DND-41 (cell line): ENCODE measurements at regions not wholly inside any gene's neighbourhood (a gene's known extent, or its start where the extent isn't known, plus 50 kb on each side); places are given as distances from the start of the nearest gene placed in this dataset.

Source experiments
- ATAC-seq: fragments of 200-7000 bp; cut with Tn5 transposase; 3 replicates; pipeline ENCODE4 v1.9.1; 2021; ENCODE audit warnings: low read depth; ENCODE audit not compliant: insufficient read depth
- DNase-seq: peaks from one replicate; pipeline ENCODE4 v3.0.0-alpha.2; 2020
- H2AFZ ChIP-seq: 2 replicates; pipeline ENCODE4 v1.6.0; 2012; ENCODE audit warnings: low read depth, low read length
- H3K27ac ChIP-seq: 2 replicates; pipeline ENCODE4 v1.5.1; 2012; ENCODE audit warnings: low read length, inconsistent platforms
- H3K27me3 ChIP-seq: fragments of 200-600 bp; sonication (generic); 2 replicates; pipeline ENCODE4 v1.6.0; 2012; ENCODE audit warnings: low read length, mild to moderate bottlenecking, inconsistent platforms; ENCODE audit not compliant: insufficient read depth, poor library complexity
- H3K36me3 ChIP-seq: 2 replicates; pipeline ENCODE4 v1.5.1; 2012; ENCODE audit warnings: low read length, inconsistent platforms; ENCODE audit not compliant: insufficient read depth
- H3K4me1 ChIP-seq: 2 replicates; pipeline ENCODE4 v1.5.1; 2012; ENCODE audit warnings: mild to moderate bottlenecking, low read length; ENCODE audit not compliant: insufficient read depth
- H3K4me2 ChIP-seq: 2 replicates; pipeline ENCODE4 v1.6.0; 2012; ENCODE audit warnings: mild to moderate bottlenecking, moderate library complexity, low read length, inconsistent platforms; ENCODE audit not compliant: insufficient read depth
- H3K4me3 ChIP-seq, 2 experiments: fragments of 200-600 bp in 1 of 2; shearing (Covaris generic) in 1 of 2; 2 replicates each; pipeline ENCODE4 v1.5.1; 2012 to 2016; ENCODE audit warnings: inconsistent platforms in 2 of 2, low read length in 2 of 2, mild to moderate bottlenecking in 2 of 2, low read depth in 1 of 2, moderate library complexity in 1 of 2
- H3K79me2 ChIP-seq: 2 replicates; pipeline ENCODE4 v1.6.0; 2012; ENCODE audit warnings: low read length, inconsistent platforms; ENCODE audit not compliant: insufficient read depth
- H3K9ac ChIP-seq: 2 replicates; pipeline ENCODE4 v1.6.0; 2012; ENCODE audit warnings: low read depth, mild to moderate bottlenecking, inconsistent platforms, low read length, moderate library complexity
- H3K9me3 ChIP-seq: 2 replicates; pipeline ENCODE4 v1.5.1; 2012; ENCODE audit warnings: low read length, moderate library complexity, mild to moderate bottlenecking, inconsistent platforms; ENCODE audit not compliant: insufficient read depth, severe bottlenecking
- H4K20me1 ChIP-seq: 2 replicates; pipeline ENCODE4 v1.6.0; 2012; ENCODE audit warnings: low read length; ENCODE audit not compliant: insufficient read depth
- EZH2 ChIP-seq: IDR thresholded peaks from 3 replicates; pipeline ENCODE4 v1.6.1; 2012; ENCODE audit warnings: borderline replicate concordance, low read depth, mild to moderate bottlenecking, moderate library complexity, low read length, inconsistent platforms; ENCODE audit not compliant: severe bottlenecking
- TF ChIP-seq, protein P1 (sequence below): IDR thresholded peaks from 2 replicates; pipeline ENCODE4 v1.5.1; 2012; ENCODE audit warnings: borderline replicate concordance, low read length, moderate library complexity, mild to moderate bottlenecking; ENCODE audit not compliant: poor library complexity, severe bottlenecking; ENCODE audit errors: extremely low read depth

DNA sequence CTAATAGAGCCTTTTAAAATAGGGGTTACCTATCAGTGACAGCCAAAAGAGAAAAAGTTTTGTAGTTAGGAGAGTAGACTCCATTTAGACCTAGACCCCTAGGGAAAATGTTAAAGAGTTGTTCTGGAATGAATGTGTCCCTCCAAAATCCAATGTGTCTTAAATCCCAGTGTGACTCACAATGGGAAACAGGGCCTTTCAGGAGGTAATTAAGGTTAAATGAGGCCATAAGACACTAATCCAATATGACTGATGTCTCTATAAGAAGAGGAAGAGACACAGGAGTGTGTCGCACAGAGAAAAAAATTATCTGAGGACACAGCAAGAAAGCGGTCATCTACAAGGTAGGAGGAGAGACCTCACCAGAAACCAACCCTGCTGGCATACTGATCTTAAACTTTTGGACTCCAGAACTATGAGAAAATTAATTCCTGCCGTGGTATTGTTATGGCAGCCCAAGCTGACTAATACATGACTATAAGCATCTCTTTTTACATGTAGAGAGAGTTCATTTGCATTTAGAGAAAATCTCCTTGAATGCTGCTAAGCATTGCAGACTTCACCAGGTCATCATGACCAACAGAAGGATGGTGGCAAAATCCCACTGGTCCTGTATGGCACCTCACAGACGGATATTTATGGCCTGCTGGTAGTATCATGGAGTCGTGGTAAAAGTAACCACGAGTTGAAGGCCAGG, 259.6 kb upstream of the TMTC1 start:
- no peaks in the 10 kb centered on the region for H3K79me2 ChIP-seq

DNA sequence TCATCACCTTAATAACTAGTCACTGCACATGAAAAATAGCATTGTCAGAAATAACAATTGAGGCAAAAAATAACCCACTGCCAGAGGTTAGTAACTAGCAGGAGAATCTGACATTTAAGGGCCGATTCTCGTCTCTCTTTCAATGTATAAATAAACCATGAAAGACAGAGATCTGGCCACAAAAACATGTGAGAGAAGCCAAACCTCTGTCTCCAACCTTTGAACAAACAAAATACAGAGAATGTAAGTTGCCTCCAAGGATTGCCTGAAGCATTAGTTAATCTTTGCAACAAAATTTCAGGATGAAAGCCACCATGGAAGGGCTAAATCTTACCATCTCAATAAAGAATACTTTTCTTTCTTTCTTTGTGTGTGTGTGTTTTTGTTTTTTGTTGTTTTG, 257.4 kb upstream of the TMTC1 start:
- H4K20me1 ChIP-seq = no peaks in the 10 kb centered on the region
- TF ChIP-seq, protein P1, sequence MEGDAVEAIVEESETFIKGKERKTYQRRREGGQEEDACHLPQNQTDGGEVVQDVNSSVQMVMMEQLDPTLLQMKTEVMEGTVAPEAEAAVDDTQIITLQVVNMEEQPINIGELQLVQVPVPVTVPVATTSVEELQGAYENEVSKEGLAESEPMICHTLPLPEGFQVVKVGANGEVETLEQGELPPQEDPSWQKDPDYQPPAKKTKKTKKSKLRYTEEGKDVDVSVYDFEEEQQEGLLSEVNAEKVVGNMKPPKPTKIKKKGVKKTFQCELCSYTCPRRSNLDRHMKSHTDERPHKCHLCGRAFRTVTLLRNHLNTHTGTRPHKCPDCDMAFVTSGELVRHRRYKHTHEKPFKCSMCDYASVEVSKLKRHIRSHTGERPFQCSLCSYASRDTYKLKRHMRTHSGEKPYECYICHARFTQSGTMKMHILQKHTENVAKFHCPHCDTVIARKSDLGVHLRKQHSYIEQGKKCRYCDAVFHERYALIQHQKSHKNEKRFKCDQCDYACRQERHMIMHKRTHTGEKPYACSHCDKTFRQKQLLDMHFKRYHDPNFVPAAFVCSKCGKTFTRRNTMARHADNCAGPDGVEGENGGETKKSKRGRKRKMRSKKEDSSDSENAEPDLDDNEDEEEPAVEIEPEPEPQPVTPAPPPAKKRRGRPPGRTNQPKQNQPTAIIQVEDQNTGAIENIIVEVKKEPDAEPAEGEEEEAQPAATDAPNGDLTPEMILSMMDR = no peak
- TF ChIP-seq EZH2 = no peak
- DNase-seq = no peak
- H3K27me3 ChIP-seq = no peaks in the 10 kb centered on the region
- no peak overlapping the region for H2AFZ ChIP-seq
- no peak overlapping the region for H3K27ac ChIP-seq
- no peak overlapping the region for H3K9ac ChIP-seq
- H3K4me3 ChIP-seq = no peak overlapping the region
- H3K36me3 ChIP-seq = no peaks in the 10 kb centered on the region
- no peak overlapping the region for H3K4me2 ChIP-seq
- no peak for ATAC-seq
- no peaks in the 10 kb centered on the region for H3K79me2 ChIP-seq
- no peaks in the 10 kb centered on the region for H3K4me1 ChIP-seq
- H3K9me3 ChIP-seq = no peaks in the 10 kb centered on the region

More for the DNA sequence above, 259.6 kb upstream of the TMTC1 start:
- ATAC-seq = no peak
- no peaks in the 10 kb centered on the region for H3K27me3 ChIP-seq
- H3K4me2 ChIP-seq = no peak overlapping the region
- no peak overlapping the region for H3K9ac ChIP-seq
- H2AFZ ChIP-seq = no peak overlapping the region
- DNase-seq = no peak
- H3K4me3 ChIP-seq = no peak overlapping the region
- H4K20me1 ChIP-seq = no peaks in the 10 kb centered on the region
- H3K4me1 ChIP-seq = no peaks in the 10 kb centered on the region
- H3K27ac ChIP-seq = no peak overlapping the region
- H3K36me3 ChIP-seq = no peaks in the 10 kb centered on the region
- TF ChIP-seq, protein P1 = no peak
- no peak for TF ChIP-seq EZH2
- H3K9me3 ChIP-seq = no peaks in the 10 kb centered on the region

DNA sequence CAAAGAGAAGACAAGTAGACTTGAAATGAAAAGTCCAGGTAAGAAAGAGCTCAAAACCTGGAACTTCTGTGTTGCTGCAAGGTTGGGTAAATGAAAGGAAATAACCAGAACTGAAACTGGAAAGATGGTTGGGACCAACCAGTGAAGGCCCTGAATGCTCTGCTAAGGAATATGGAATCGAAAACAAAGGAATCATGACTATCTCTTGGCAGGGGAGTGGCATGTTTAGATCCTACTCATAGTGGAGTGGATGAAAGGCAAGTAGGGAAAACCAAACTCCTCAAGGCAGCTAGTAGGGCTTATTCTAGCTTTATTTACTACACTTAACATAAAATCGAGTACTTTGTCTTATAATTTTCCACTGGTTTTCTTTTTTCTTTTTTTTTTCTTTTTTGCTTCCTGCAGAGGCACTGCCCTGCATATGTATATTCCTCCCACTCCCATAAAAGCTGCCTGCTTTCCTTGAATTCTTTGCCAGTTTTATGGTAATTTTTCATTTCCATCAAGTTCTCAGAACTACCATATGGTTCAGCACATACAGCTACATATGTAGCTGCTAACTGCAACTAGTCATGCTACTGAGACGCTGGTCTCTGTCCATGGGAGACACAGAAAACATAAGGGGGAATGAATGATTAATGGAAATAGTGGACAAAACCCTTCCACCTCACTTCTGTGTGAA, 247.1 kb upstream of the TMTC1 start:
- Histone ChIP-seq H3K27ac (no peak overlapping the region), H3K36me3 (no peaks in the 10 kb centered on the region), H3K4me2 (no peak overlapping the region), H3K27me3 (no peaks in the 10 kb centered on the region), H4K20me1 (no peaks in the 10 kb centered on the region), H2AFZ (no peak overlapping the region), H3K4me1 (no peaks in the 10 kb centered on the region), H3K9me3 (no peaks in the 10 kb centered on the region), H3K79me2 (no peaks in the 10 kb centered on the region), H3K9ac (no peak overlapping the region), H3K4me3 (no peak overlapping the region)
- DNase-seq (no peak), ATAC-seq (no peak)
- TF ChIP-seq, protein P1 = no peak
- no peak for TF ChIP-seq EZH2
